H9 (cell line): ENCODE measurements at regions not wholly inside any gene's neighbourhood (a gene's known extent, or its start where the extent isn't known, plus 50 kb on each side); places are given as distances from the start of the nearest gene placed in this dataset.

ENCODE experiments used
- DNase-seq: peaks from one replicate; pipeline ENCODE4 v3.0.0-alpha.2; 2017
- H2AFZ ChIP-seq: one replicate; pipeline ENCODE4 v1.6.1; 2013; ENCODE audit warnings: mild to moderate bottlenecking, low read length, control low read depth, moderate library complexity
- H2AK5ac ChIP-seq: 2 replicates; pipeline ENCODE4 v1.6.1; 2013; ENCODE audit warnings: low read length, control low read depth, mixed read lengths; ENCODE audit not compliant: insufficient read length
- H2BK120ac ChIP-seq: one replicate; pipeline ENCODE4 v1.6.1; 2013; ENCODE audit warnings: low read depth, mild to moderate bottlenecking, low read length, control low read depth, inconsistent platforms; ENCODE audit not compliant: poor library complexity, severe bottlenecking
- H2BK12ac ChIP-seq: 2 replicates; pipeline ENCODE4 v1.6.1; 2013; ENCODE audit warnings: low read length, control low read depth, mixed read lengths, low read depth; ENCODE audit not compliant: insufficient read length
- H2BK15ac ChIP-seq: 2 replicates; pipeline ENCODE4 v1.6.1; 2013; ENCODE audit warnings: low read depth, low read length, control low read depth
- H2BK20ac ChIP-seq: one replicate; pipeline ENCODE4 v1.6.1; 2013; ENCODE audit warnings: low read depth, mild to moderate bottlenecking, low read length, control low read depth, inconsistent platforms; ENCODE audit not compliant: poor library complexity, severe bottlenecking
- H2BK5ac ChIP-seq: 2 replicates; pipeline ENCODE4 v1.6.1; 2013; ENCODE audit warnings: low read length, control low read depth, mixed read lengths; ENCODE audit not compliant: insufficient read length
- H3K14ac ChIP-seq: 2 replicates; pipeline ENCODE4 v1.6.1; 2013; ENCODE audit warnings: low read length, control low read depth; ENCODE audit not compliant: insufficient read depth
- H3K18ac ChIP-seq: 2 replicates; pipeline ENCODE4 v1.6.1; 2013; ENCODE audit warnings: low read depth, mild to moderate bottlenecking, mixed read lengths, low read length, control low read depth; ENCODE audit not compliant: insufficient read length
- H3K23ac ChIP-seq: 2 replicates; pipeline ENCODE4 v1.6.1; 2013; ENCODE audit warnings: low read length, control low read depth, mixed read lengths, low read depth; ENCODE audit not compliant: insufficient read length
- H3K23me2 ChIP-seq: 2 replicates; pipeline ENCODE4 v1.6.1; 2013; ENCODE audit warnings: low read depth, mild to moderate bottlenecking, mixed read lengths, low read length, control low read depth; ENCODE audit not compliant: insufficient read length, poor library complexity, severe bottlenecking
- H3K27ac ChIP-seq: 2 replicates; pipeline ENCODE4 v1.5.1; 2013; ENCODE audit warnings: low read length, control low read depth, mixed read lengths, low read depth; ENCODE audit not compliant: insufficient read length
- H3K27me3 ChIP-seq: 2 replicates; pipeline ENCODE4 v1.6.1; 2013; ENCODE audit warnings: low read length, control low read depth, inconsistent platforms; ENCODE audit not compliant: insufficient read depth
- H3K4ac ChIP-seq: 2 replicates; pipeline ENCODE4 v1.6.1; 2013; ENCODE audit warnings: low read depth, mild to moderate bottlenecking, control low read depth, inconsistent platforms, low read length, moderate library complexity
- H3K4me1 ChIP-seq: 2 replicates; pipeline ENCODE4 v1.6.1; 2013; ENCODE audit warnings: low read length, control low read depth, inconsistent platforms; ENCODE audit not compliant: insufficient read depth
- H3K4me2 ChIP-seq: 2 replicates; pipeline ENCODE4 v1.6.1; 2013; ENCODE audit warnings: low read length, control low read depth, mixed read lengths; ENCODE audit not compliant: insufficient read length, insufficient read depth
- H3K56ac ChIP-seq: 2 replicates; pipeline ENCODE4 v1.6.1; 2013; ENCODE audit warnings: low read depth, mild to moderate bottlenecking, mixed read lengths, low read length, control low read depth; ENCODE audit not compliant: insufficient read length
- H3K79me1 ChIP-seq: 2 replicates; pipeline ENCODE4 v1.6.1; 2013; ENCODE audit warnings: low read depth, mild to moderate bottlenecking, moderate library complexity, low read length, control low read depth, inconsistent platforms; ENCODE audit not compliant: insufficient read depth, poor library complexity, severe bottlenecking
- H3K79me2 ChIP-seq: 2 replicates; pipeline ENCODE4 v1.6.1; 2013; ENCODE audit warnings: low read length, control low read depth, inconsistent platforms; ENCODE audit not compliant: insufficient read depth
- H3K9ac ChIP-seq: 2 replicates; pipeline ENCODE4 v1.6.1; 2013; ENCODE audit warnings: low read length, control low read depth, mixed read lengths; ENCODE audit not compliant: insufficient read length; ENCODE audit errors: extremely low read depth
- H3K9me3 ChIP-seq: one replicate; pipeline ENCODE4 v1.6.1; 2013; ENCODE audit warnings: low read depth, low read length, inconsistent platforms; ENCODE audit not compliant: control insufficient read depth
- H3T11ph ChIP-seq: one replicate; pipeline ENCODE4 v1.6.1; 2013; ENCODE audit warnings: mild to moderate bottlenecking, low read length, control low read depth, inconsistent platforms
- H4K20me1 ChIP-seq: one replicate; pipeline ENCODE4 v1.6.1; 2013; ENCODE audit not compliant: control insufficient read depth, insufficient read length, insufficient read depth
- H4K5ac ChIP-seq: 2 replicates; pipeline ENCODE4 v1.6.1; 2013; ENCODE audit warnings: low read depth, mild to moderate bottlenecking, mixed read lengths, low read length, control low read depth; ENCODE audit not compliant: insufficient read length
- H4K8ac ChIP-seq: replicated peaks from 2 replicates; pipeline ENCODE4 v1.6.1; 2013; ENCODE audit warnings: low read length, control low read depth, mixed read lengths, low read depth; ENCODE audit not compliant: insufficient read length
- H4K91ac ChIP-seq: 2 replicates; pipeline ENCODE4 v1.6.1; 2013; ENCODE audit warnings: low read depth, mild to moderate bottlenecking, moderate library complexity, mixed read lengths, low read length, control low read depth; ENCODE audit not compliant: insufficient read length
- H3K27ac Mint-ChIP-seq, 3 experiments: 2 replicates in 2 of 3; 3 replicates in 1 of 3; pipeline ENCODE4 v1.8.0; 2020 to 2021; ENCODE audit warnings: mixed read lengths in 3 of 3, mild to moderate bottlenecking in 1 of 3, moderate library complexity in 1 of 3
- H3K27me3 Mint-ChIP-seq: 2 replicates; pipeline ENCODE4 v1.8.0; 2021; ENCODE audit warnings: low read depth, mild to moderate bottlenecking, moderate library complexity, mixed read lengths
- H3K36me3 Mint-ChIP-seq, 3 experiments: 2 replicates in 2 of 3; 3 replicates in 1 of 3; pipeline ENCODE4 v1.8.0; 2020 to 2021; ENCODE audit warnings: low read depth in 3 of 3, mixed read lengths in 3 of 3; ENCODE audit not compliant: insufficient read depth in 1 of 3
- H3K4me1 Mint-ChIP-seq, 2 experiments: 2 replicates each; pipeline ENCODE4 v1.8.0; 2020; ENCODE audit warnings: mixed read lengths in 2 of 2
- H3K4me3 Mint-ChIP-seq, 2 experiments: 2 replicates in 1 of 2; 3 replicates in 1 of 2; pipeline ENCODE4 v1.8.0; 2020 to 2021; ENCODE audit warnings: mild to moderate bottlenecking in 2 of 2, mixed read lengths in 2 of 2, moderate library complexity in 1 of 2
- H3K9me3 Mint-ChIP-seq, 2 experiments: 2 replicates in 1 of 2; 3 replicates in 1 of 2; pipeline ENCODE4 v1.8.0; 2020; ENCODE audit warnings: mild to moderate bottlenecking in 2 of 2, mixed read lengths in 2 of 2, moderate library complexity in 1 of 2
- WGBS: extraction: QIAGEN DNeasy Blood & Tissue Kit; methylation state at CpG from one replicate; pipeline ENCODE4 v1.1.7; 2013; ENCODE audit warnings: missing lambda C conversion rate, low lambda C conversion rate, mixed read lengths; ENCODE audit not compliant: insufficient read length; ENCODE audit errors: extremely low coverage; 5-methylcytosine and 5-hydroxymethylcytosine counted together
- TF ChIP-seq, protein P1 (sequence below): fragments of 200-600 bp; sonication (generic); conservative IDR thresholded peaks from 3 replicates; pipeline ENCODE4 v1.8.0; 2021; ENCODE audit warnings: antibody characterized with exemption, mild to moderate bottlenecking

DNA sequence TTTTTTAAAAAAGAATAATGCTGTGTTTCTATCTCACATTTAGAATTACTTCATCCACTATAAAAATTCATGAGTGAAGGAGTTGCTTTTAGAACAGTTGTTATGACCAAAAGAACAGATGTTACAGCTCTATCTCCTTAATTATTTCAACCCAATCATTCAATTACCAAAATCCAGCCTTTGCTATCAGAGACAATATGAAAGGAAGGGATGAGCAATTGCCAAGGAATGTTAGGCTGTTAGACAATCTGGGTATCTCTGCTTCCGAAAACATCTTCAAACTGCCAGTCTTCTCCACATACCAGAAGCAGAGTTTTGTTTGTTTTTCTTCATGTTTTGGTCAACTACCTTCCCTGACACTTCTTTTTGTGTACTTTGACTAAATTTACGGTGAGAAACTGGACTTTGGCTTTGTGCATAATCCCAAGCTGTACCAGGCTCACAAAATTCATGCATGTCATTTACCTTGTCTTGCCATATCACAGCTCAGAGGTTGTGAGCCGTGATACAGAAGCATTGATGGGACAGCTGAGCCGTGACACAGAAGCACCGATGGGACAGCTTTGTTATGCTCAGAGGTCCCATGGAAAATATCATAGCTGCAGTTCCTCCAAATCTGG, 405.5 kb downstream of the KIF4B start:
- Histone ChIP-seq H3K23me2 (no peaks in the 10 kb centered on the region), H3K56ac (no peak overlapping the region)
- no peaks in the 10 kb centered on the region; a peak in 1 of 5 replicates for H3K9me3 Mint-ChIP-seq

More for the DNA sequence above, 405.5 kb downstream of the KIF4B start:
- Histone ChIP-seq H4K91ac (no peak overlapping the region), H3T11ph (no peak overlapping the region), H2BK12ac (no peak overlapping the region), H3K14ac (no peak overlapping the region), H2AFZ (no peak overlapping the region), H3K4ac (no peak overlapping the region), H4K8ac (no peak overlapping the region), H3K9me3 (no peaks in the 10 kb centered on the region), H3K4me2 (no peak overlapping the region), H3K18ac (no peak overlapping the region), H3K27ac (no peak overlapping the region), H2BK15ac (no peak overlapping the region), H3K79me2 (no peaks in the 10 kb centered on the region), H2BK120ac (no peak overlapping the region), H3K27me3 (no peaks in the 10 kb centered on the region; the same call in 1 of the 2 replicates), H3K79me1 (no peaks in the 10 kb centered on the region), H2AK5ac (no peak overlapping the region), H3K9ac (no peak overlapping the region), H3K4me1 (no peaks in the 10 kb centered on the region; the same call in 1 of the 2 replicates), H4K5ac (no peak overlapping the region), H2BK5ac (no peak overlapping the region), H2BK20ac (no peak overlapping the region), H3K23ac (no peak overlapping the region), H4K20me1 (no peaks in the 10 kb centered on the region)
- Mint-ChIP-seq H3K36me3 (no peaks in the 10 kb centered on the region), H3K27ac (0 out of 7 replicates have a peak overlapping the region, but pooled peaks of 1 of the 3 experiments have one; percentile 18), H3K27me3 (no peaks in the 10 kb centered on the region), H3K4me3 (no peak overlapping the region), H3K4me1 (no peaks in the 10 kb centered on the region)
- DNase-seq, result no peak
- TF ChIP-seq, protein P1, sequence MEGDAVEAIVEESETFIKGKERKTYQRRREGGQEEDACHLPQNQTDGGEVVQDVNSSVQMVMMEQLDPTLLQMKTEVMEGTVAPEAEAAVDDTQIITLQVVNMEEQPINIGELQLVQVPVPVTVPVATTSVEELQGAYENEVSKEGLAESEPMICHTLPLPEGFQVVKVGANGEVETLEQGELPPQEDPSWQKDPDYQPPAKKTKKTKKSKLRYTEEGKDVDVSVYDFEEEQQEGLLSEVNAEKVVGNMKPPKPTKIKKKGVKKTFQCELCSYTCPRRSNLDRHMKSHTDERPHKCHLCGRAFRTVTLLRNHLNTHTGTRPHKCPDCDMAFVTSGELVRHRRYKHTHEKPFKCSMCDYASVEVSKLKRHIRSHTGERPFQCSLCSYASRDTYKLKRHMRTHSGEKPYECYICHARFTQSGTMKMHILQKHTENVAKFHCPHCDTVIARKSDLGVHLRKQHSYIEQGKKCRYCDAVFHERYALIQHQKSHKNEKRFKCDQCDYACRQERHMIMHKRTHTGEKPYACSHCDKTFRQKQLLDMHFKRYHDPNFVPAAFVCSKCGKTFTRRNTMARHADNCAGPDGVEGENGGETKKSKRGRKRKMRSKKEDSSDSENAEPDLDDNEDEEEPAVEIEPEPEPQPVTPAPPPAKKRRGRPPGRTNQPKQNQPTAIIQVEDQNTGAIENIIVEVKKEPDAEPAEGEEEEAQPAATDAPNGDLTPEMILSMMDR, result no peak
- no CpG with 5 or more reads among the region's 5 CpGs for WGBS
